Common myeloid progenitor, CD34-positive (primary cell): ENCODE measurements at regions not wholly inside any gene's neighbourhood (a gene's known extent, or its start where the extent isn't known, plus 50 kb on each side); places are given as distances from the start of the nearest gene placed in this dataset.

Experiments used
- CTCF ChIA-PET: fragments of 350-600 bp; sonication (Branson Sonifier 250); formaldehyde crosslinking; loops from one replicate; lab custom pipeline; 2021; ENCODE audit warnings: antibody characterized with exemption; lab: Charles Lee
- POLR2A ChIA-PET: fragments of 350-600 bp; sonication (Branson Sonifier 250); formaldehyde crosslinking; loops from one replicate; lab custom pipeline; 2021; ENCODE audit warnings: antibody characterized with exemption; lab: Charles Lee
- DNase-seq, 3 donors: peaks; one replicate each; pipeline versions ENCODE4 v3.0.0 to v3.0.0-alpha.2; 2013
- H3K27ac ChIP-seq, 2 experiments: 1 replicate in 1 of 2; 2 replicates in 1 of 2; pipeline ENCODE4 v1.7.0; 2013; ENCODE audit warnings: inconsistent platforms in 2 of 2, low read length in 2 of 2, mild to moderate bottlenecking in 2 of 2, low read depth in 1 of 2, moderate library complexity in 1 of 2; ENCODE audit not compliant: severe bottlenecking in 2 of 2, insufficient read depth in 1 of 2, poor library complexity in 1 of 2
- H3K27me3 ChIP-seq, 5 experiments: replicated peaks in 2 of 5; 1 replicate in 3 of 5; 2 replicates in 2 of 5; pipeline versions ENCODE4 v1.6.1 to v1.7.0; 2013; ENCODE audit warnings: low read length in 4 of 5, mild to moderate bottlenecking in 2 of 5, moderate library complexity in 2 of 5, inconsistent platforms in 1 of 5; ENCODE audit not compliant: insufficient read depth in 5 of 5, control insufficient read depth in 4 of 5
- H3K36me3 ChIP-seq, 4 experiments: 1 replicate in 2 of 4; 2 replicates in 2 of 4; pipeline versions ENCODE4 v1.6.1 to v1.7.0; 2013; ENCODE audit warnings: low read length in 3 of 4, control low read depth in 1 of 4, mild to moderate bottlenecking in 1 of 4; ENCODE audit not compliant: control insufficient read depth in 4 of 4, insufficient read depth in 4 of 4
- H3K4me1 ChIP-seq, 4 experiments: 1 replicate in 3 of 4; 2 replicates in 1 of 4; pipeline versions ENCODE4 v1.6.1 to v1.7.1; 2013; ENCODE audit warnings: low read length in 3 of 4, mild to moderate bottlenecking in 3 of 4, control low read depth in 1 of 4, inconsistent platforms in 1 of 4, moderate library complexity in 1 of 4; ENCODE audit not compliant: control insufficient read depth in 4 of 4, insufficient read depth in 4 of 4; ENCODE audit errors: control extremely low read depth in 1 of 4
- H3K4me3 ChIP-seq, 7 experiments: 1 replicate in 4 of 7; 2 replicates in 3 of 7; pipeline versions ENCODE4 v1.5.1 to v1.7.0; 2013; ENCODE audit warnings: mild to moderate bottlenecking in 7 of 7, low read length in 6 of 7, moderate library complexity in 6 of 7, inconsistent platforms in 2 of 7, low read depth in 2 of 7, control low read depth in 1 of 7; ENCODE audit not compliant: insufficient read depth in 4 of 7, control insufficient read depth in 1 of 7; ENCODE audit errors: extremely low read depth in 1 of 7
- H3K9me3 ChIP-seq, 5 experiments: 1 replicate in 4 of 5; 2 replicates in 1 of 5; pipeline versions ENCODE4 v1.6.1 to v1.7.1; 2013; ENCODE audit warnings: low read length in 4 of 5, mild to moderate bottlenecking in 2 of 5, inconsistent platforms in 1 of 5, low read depth in 1 of 5, moderate library complexity in 1 of 5; ENCODE audit not compliant: control insufficient read depth in 4 of 5, insufficient read depth in 2 of 5; ENCODE audit errors: control extremely low read depth in 1 of 5
- WGBS: methylation state at CpG from one replicate; pipeline ENCODE4 v1.1.5; 2013; ENCODE audit not compliant: insufficient coverage; 5-methylcytosine and 5-hydroxymethylcytosine counted together

- Histone ChIP-seq H3K4me1 (no peaks in the 10 kb centered on the region), H3K27me3 (no peaks in the 10 kb centered on the region), H3K36me3 (no peaks in the 10 kb centered on the region), H3K4me3 (no peak overlapping the region), H3K27ac (no peak overlapping the region), H3K9me3 (peaks cover 0 to 10% (median 0%) of the 10 kb centered on the region in 5 experiments)
- POLR2A ChIA-PET, result no interaction called here
- WGBS, result 76% methylated on average over 2 of the region's 4 CpGs
- CTCF ChIA-PET, result no interaction called here
- no peak for DNase-seq
Observed at GRCh38 chr1:80582980-80583379, 1217.8 kb upstream of the ADGRL2 start.

DNA sequence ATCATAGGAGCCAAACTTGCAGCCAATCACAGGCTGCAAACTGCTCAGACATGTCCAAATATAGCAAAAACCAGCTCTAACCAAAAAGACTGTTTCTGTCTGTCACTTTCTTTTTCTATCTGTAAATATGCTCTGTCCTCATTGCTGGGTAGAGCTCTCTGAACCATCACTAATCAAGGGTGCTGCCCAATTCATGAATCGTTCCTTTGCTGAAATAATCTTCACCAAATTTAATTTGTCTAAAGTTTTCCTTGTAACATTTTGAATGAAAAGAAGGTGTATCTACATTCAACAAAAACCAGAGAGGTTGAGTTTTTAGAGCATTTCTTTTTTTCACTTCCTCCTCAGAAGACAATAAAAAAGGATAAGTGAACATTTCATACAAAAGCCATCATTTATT is 1221.7 kb upstream of the ADGRL2 start:
- ChIA-PET POLR2A (no interaction called here), CTCF (no interaction called here)
- no peaks in the 10 kb centered on the region for H3K27me3 ChIP-seq
- no peak for DNase-seq
- no peaks in the 10 kb centered on the region for H3K4me1 ChIP-seq
- no peaks in the 10 kb centered on the region for H3K36me3 ChIP-seq
- H3K9me3 ChIP-seq, result peaks cover 0 to 9% (median 0%) of the 10 kb centered on the region in 5 experiments
- no CpG with 5 or more reads among the region's 1 CpG for WGBS
- no peak overlapping the region for H3K4me3 ChIP-seq
- H3K27ac ChIP-seq, result no peak overlapping the region

GRCh38 chr1:80566867-80567266 is 1233.9 kb upstream of the ADGRL2 start:
- Histone ChIP-seq H3K27ac (no peak overlapping the region), H3K36me3 (no peaks in the 10 kb centered on the region), H3K27me3 (no peaks in the 10 kb centered on the region), H3K4me1 (no peaks in the 10 kb centered on the region), H3K9me3 (no peaks in the 10 kb centered on the region), H3K4me3 (no peak overlapping the region)
- CTCF ChIA-PET, result no interaction called here
- WGBS, result no CpG with 5 or more reads among the region's 2 CpGs
- no peak for DNase-seq
- POLR2A ChIA-PET, result no interaction called here

DNA sequence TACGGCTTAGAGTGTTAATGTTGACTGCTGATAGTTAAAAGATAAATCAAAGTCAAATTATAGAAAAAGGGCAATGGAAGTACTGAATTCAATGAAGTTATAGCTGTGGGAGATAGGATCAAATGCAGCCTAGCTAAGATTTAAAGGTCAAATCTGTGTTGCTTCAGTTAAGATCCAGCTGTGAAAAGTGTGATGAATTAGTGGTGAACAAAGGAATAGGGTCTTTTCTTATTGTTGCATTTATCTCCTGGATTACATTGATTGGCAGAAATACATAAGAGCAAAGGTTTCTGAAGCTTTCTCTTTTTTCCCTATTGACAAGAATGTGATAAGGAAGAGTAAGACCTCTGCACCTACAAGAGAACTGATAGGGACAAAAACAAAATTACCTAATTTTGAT is 1234.6 kb upstream of the ADGRL2 start:
- H3K27me3 ChIP-seq, result no peaks in the 10 kb centered on the region
- DNase-seq, result no peak
- H3K9me3 ChIP-seq, result no peaks in the 10 kb centered on the region
- ChIA-PET POLR2A (no interaction called here), CTCF (no interaction called here)
- no peak overlapping the region for H3K4me3 ChIP-seq
- H3K4me1 ChIP-seq, result no peaks in the 10 kb centered on the region
- no peaks in the 10 kb centered on the region for H3K36me3 ChIP-seq
- no peak overlapping the region for H3K27ac ChIP-seq
- WGBS, result 100% methylated on average over 1 of the region's 1 CpG

GRCh38 chr1:80565406-80565805 is 1235.3 kb upstream of the ADGRL2 start:
- no CpG with 5 or more reads among the region's 1 CpG for WGBS
- ChIA-PET POLR2A (no interaction called here), CTCF (no interaction called here)

DNA sequence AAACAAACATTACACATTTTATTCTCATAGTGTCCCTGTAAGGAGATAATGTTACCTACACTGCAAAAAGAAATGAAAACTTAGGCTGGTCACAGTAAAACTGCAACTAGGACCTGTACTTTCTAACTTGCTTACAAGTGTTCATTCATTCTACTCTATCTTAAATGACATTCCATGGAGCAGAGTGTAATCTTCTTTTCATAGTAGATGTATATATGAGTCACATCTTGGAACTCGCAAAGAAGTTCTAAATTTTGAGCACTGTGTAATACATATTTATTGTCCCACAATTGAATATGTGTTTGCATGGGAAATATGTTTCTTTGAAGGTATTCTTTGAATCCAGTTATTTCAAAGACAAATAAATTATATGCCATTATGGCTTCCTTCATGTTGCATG is 1258.5 kb upstream of the ADGRL2 start:
- POLR2A ChIA-PET, result no interaction called here
- no peak overlapping the region for H3K27ac ChIP-seq
- H3K4me1 ChIP-seq, result no peaks in the 10 kb centered on the region
- no peaks in the 10 kb centered on the region for H3K36me3 ChIP-seq
- no peak for DNase-seq
- CTCF ChIA-PET, result no interaction called here
- no peaks in the 10 kb centered on the region for H3K9me3 ChIP-seq
- no peaks in the 10 kb centered on the region for H3K27me3 ChIP-seq
- WGBS, result no CpG with 5 or more reads among the region's 1 CpG
- no peak overlapping the region for H3K4me3 ChIP-seq

More at GRCh38 chr1:80565406-80565805, 1235.3 kb upstream of the ADGRL2 start:
- Histone ChIP-seq H3K9me3 (no peaks in the 10 kb centered on the region), H3K36me3 (no peaks in the 10 kb centered on the region), H3K4me1 (no peaks in the 10 kb centered on the region), H3K4me3 (no peak overlapping the region), H3K27me3 (no peaks in the 10 kb centered on the region), H3K27ac (no peak overlapping the region)
- DNase-seq, result no peak

GRCh38 chr1:80540596-80540995 is 1260.1 kb upstream of the ADGRL2 start:
- Histone ChIP-seq H3K36me3 (no peaks in the 10 kb centered on the region), H3K9me3 (no peaks in the 10 kb centered on the region), H3K4me1 (no peaks in the 10 kb centered on the region), H3K27ac (no peak overlapping the region), H3K27me3 (peaks cover 0 to 3% (median 0%) of the 10 kb centered on the region in 5 experiments), H3K4me3 (no peak overlapping the region)
- no peak for DNase-seq
- WGBS, result no CpG with 5 or more reads among the region's 1 CpG
- POLR2A ChIA-PET, result no interaction called here
- CTCF ChIA-PET, result no interaction called here
